CD4-positive, alpha-beta T cell (primary cell): ENCODE measurements at regions not wholly inside any gene's neighbourhood (a gene's known extent, or its start where the extent isn't known, plus 50 kb on each side); places are given as distances from the start of the nearest gene placed in this dataset.

Experiments used
- ATAC-seq: fragments of 200-7000 bp; cut with Tn5 transposase; one replicate; pipeline ENCODE4 v1.10.0; 2022; ENCODE audit warnings: mild to moderate bottlenecking; ENCODE audit not compliant: poor library complexity
- CTCF ChIA-PET: fragments of 350-600 bp; sonication (Branson Sonifier 250); formaldehyde crosslinking; loops from one replicate; lab custom pipeline; 2021; ENCODE audit warnings: antibody characterized with exemption, inconsistent platforms; lab: Charles Lee
- POLR2A ChIA-PET: fragments of 350-600 bp; sonication (Branson Sonifier 250); formaldehyde crosslinking; loops from one replicate; lab custom pipeline; 2021; ENCODE audit warnings: antibody characterized with exemption, inconsistent platforms; lab: Charles Lee
- DNase-seq, 14 experiments: peaks; one replicate each; pipeline ENCODE4 v3.0.0-alpha.2; 2013 to 2020; ENCODE audit warnings: mixed read lengths in 2 of 14
- H3K27ac ChIP-seq, 2 donors: one replicate each; pipeline versions ENCODE4 v1.5.1 to v1.7.0; 2013; ENCODE audit warnings: low read length in 2 of 2, low read depth in 1 of 2, mild to moderate bottlenecking in 1 of 2
- H3K27me3 ChIP-seq, 2 experiments: 1 replicate in 1 of 2; 2 replicates in 1 of 2; pipeline versions ENCODE4 v1.6.1 to v1.7.0; 2013; ENCODE audit warnings: low read length in 2 of 2, control low read depth in 1 of 2, mild to moderate bottlenecking in 1 of 2, moderate library complexity in 1 of 2; ENCODE audit not compliant: insufficient read depth in 2 of 2, control insufficient read depth in 1 of 2
- H3K36me3 ChIP-seq: one replicate; pipeline ENCODE4 v1.6.1; 2013; ENCODE audit warnings: low read length, control low read depth; ENCODE audit not compliant: insufficient read depth
- H3K4me1 ChIP-seq: one replicate; pipeline ENCODE4 v1.6.1; 2013; ENCODE audit warnings: low read length, control low read depth; ENCODE audit not compliant: insufficient read depth
- H3K4me3 ChIP-seq: one replicate; pipeline ENCODE4 v1.5.1; 2013; ENCODE audit warnings: mild to moderate bottlenecking, low read length, moderate library complexity
- H3K9me3 ChIP-seq, 2 experiments: 1 replicate in 1 of 2; 2 replicates in 1 of 2; pipeline versions ENCODE4 v1.6.1 to v1.7.0; 2013; ENCODE audit warnings: low read length in 2 of 2, mild to moderate bottlenecking in 2 of 2, control low read depth in 1 of 2, moderate library complexity in 1 of 2; ENCODE audit not compliant: control insufficient read depth in 1 of 2, insufficient read depth in 1 of 2
- H3K27ac Mint-ChIP-seq: one replicate; pipeline ENCODE4 v1.8.0; 2020; ENCODE audit warnings: mixed read lengths
- H3K27me3 Mint-ChIP-seq: one replicate; pipeline ENCODE4 v1.8.0; 2021; ENCODE audit warnings: mixed read lengths
- H3K36me3 Mint-ChIP-seq: one replicate; pipeline ENCODE4 v1.8.0; 2021; ENCODE audit warnings: low read depth, mixed read lengths
- H3K4me1 Mint-ChIP-seq: one replicate; pipeline ENCODE4 v1.8.0; 2021; ENCODE audit warnings: low read depth, mixed read lengths
- H3K4me3 Mint-ChIP-seq: one replicate; pipeline ENCODE4 v1.8.0; 2020; ENCODE audit warnings: mild to moderate bottlenecking, mixed read lengths
- H3K9me3 Mint-ChIP-seq: one replicate; pipeline ENCODE4 v1.8.0; 2020; ENCODE audit warnings: mixed read lengths
- CTCF ChIP-seq: fragments of 200-600 bp; IDR thresholded peaks from one replicate; pipeline ENCODE4 v1.8.0; 2022; ENCODE audit warnings: antibody characterized with exemption, mild to moderate bottlenecking
- intact Hi-C, 2 experiments: fragments of 100-400 bp; cut with DNase I in 1 of 2; cut with micrococcal nuclease in 1 of 2; formaldehyde crosslinking; loops; one replicate each; pipeline versions ENCODE4 v1.15.1 to v1.9.0; 2023 to 2025; cut with DNase I, micrococcal nuclease

- peak overlapping the region; percentile 40 for H3K4me3 Mint-ChIP-seq
- TF ChIP-seq CTCF, result no peak
- CTCF ChIA-PET, result no interaction called here
- peaks cover 54% of the 10 kb centered on the region for H3K4me1 ChIP-seq
- peaks cover 73 to 75% of the 10 kb centered on the region in 2 experiments for H3K27me3 ChIP-seq
- POLR2A ChIA-PET, result no interaction called here
- DNase-seq (peak in 2 of 14 experiments; percentile 2 to 10), ATAC-seq (no peak)
- H3K27me3 Mint-ChIP-seq, result peaks cover 23% of the 10 kb centered on the region
- H3K27ac ChIP-seq, result no peak overlapping the region
- no peaks in the 10 kb centered on the region for H3K36me3 ChIP-seq
- intact Hi-C loops, result loop anchor here (5.0 to 10.0 kb wide), 3 partner anchors 120 to 538 kb away; partner anchors contain the start of gene TMEM161B (in 1 of the 2)
- no peak overlapping the region for H3K4me3 ChIP-seq
- peaks cover 8% of the 10 kb centered on the region for H3K4me1 Mint-ChIP-seq
- H3K9me3 ChIP-seq, result peaks cover 28 to 51% of the 10 kb centered on the region in 2 experiments
- no peak overlapping the region for H3K27ac Mint-ChIP-seq
- no peaks in the 10 kb centered on the region for H3K36me3 Mint-ChIP-seq
- H3K9me3 Mint-ChIP-seq, result peaks cover 6% of the 10 kb centered on the region
These were observed 124.2 kb downstream of the TMEM161B start for GRCh38 chr5:88144219-88145001.

GRCh38 chr5:88143693-88144218 lies 124.9 kb downstream of the TMEM161B start:
- peaks cover 54% of the 10 kb centered on the region for H3K4me1 ChIP-seq
- H3K27ac ChIP-seq, result no peak overlapping the region
- Mint-ChIP-seq H3K27ac (no peak overlapping the region), H3K36me3 (no peaks in the 10 kb centered on the region), H3K4me3 (peak overlapping the region; percentile 21), H3K9me3 (peaks cover 6% of the 10 kb centered on the region), H3K4me1 (peaks cover 8% of the 10 kb centered on the region), H3K27me3 (peaks cover 24% of the 10 kb centered on the region)
- CTCF ChIA-PET, result no interaction called here
- peaks cover 29 to 53% of the 10 kb centered on the region in 2 experiments for H3K9me3 ChIP-seq
- ATAC-seq (no peak), DNase-seq (peak in 1 of 14 experiments; percentile 0)
- H3K4me3 ChIP-seq, result no peak overlapping the region
- POLR2A ChIA-PET, result no interaction called here
- H3K36me3 ChIP-seq, result no peaks in the 10 kb centered on the region
- peaks cover 69 to 77% of the 10 kb centered on the region in 2 experiments for H3K27me3 ChIP-seq
- intact Hi-C loops, result loop anchor here (5.0 to 10.0 kb wide), 3 partner anchors 121 to 539 kb away; partner anchors contain the start of gene TMEM161B (in 1 of the 2)
- no peak for TF ChIP-seq CTCF

- Histone ChIP-seq H3K27ac (no peak overlapping the region), H3K36me3 (no peaks in the 10 kb centered on the region), H3K9me3 (peaks cover 29 to 53% of the 10 kb centered on the region in 2 experiments), H3K4me1 (peaks cover 54% of the 10 kb centered on the region), H3K27me3 (peaks cover 65 to 81% of the 10 kb centered on the region in 2 experiments), H3K4me3 (peak overlapping the region; percentile 37)
- ATAC-seq, result no peak
- ChIA-PET POLR2A (no interaction called here), CTCF (no interaction called here)
- Mint-ChIP-seq H3K4me1 (peaks cover 8% of the 10 kb centered on the region), H3K27ac (no peak overlapping the region), H3K4me3 (no peak overlapping the region), H3K27me3 (peaks cover 25% of the 10 kb centered on the region), H3K36me3 (no peaks in the 10 kb centered on the region), H3K9me3 (peaks cover 6% of the 10 kb centered on the region)
- intact Hi-C loops, result loop anchor here (5.0 to 10.0 kb wide), 3 partner anchors 122 to 539 kb away; partner anchors contain the start of gene TMEM161B (in 1 of the 2)
- no peak for TF ChIP-seq CTCF
- DNase-seq, result peak in 1 of 14 experiments; percentile 1
These were observed 125.6 kb downstream of the TMEM161B start for GRCh38 chr5:88142886-88143692.
